Activated CD8-positive, alpha-beta memory T cell treated with anti-CD3 and anti-CD28 coated beads, Interleukin-2, amount 50 U/mL, for 24 hours (primary cell): ENCODE measurements at regions not wholly inside any gene's neighbourhood (a gene's known extent, or its start where the extent isn't known, plus 50 kb on each side); places are given as distances from the start of the nearest gene placed in this dataset.

Experiments used
- DNase-seq: peaks from one replicate; pipeline ENCODE4 v3.0.0-alpha.2; 2020; ENCODE audit errors: extremely low read depth

GRCh38 chr14:38848243-38848935, 254.6 kb downstream of the SEC23A start:
- no peak for DNase-seq

GRCh38 chr14:38847161-38847560, 255.9 kb downstream of the SEC23A start:
- DNase-seq: no peak

GRCh38 chr14:38839694-38840365, 263.2 kb downstream of the SEC23A start:
- no peak for DNase-seq

- DNase-seq: no peak
Measured at GRCh38 chr14:38838979-38839323, 264.1 kb downstream of the SEC23A start.

GRCh38 chr14:38838049-38838978, 264.7 kb downstream of the SEC23A start:
- DNase-seq: no peak

- no peak for DNase-seq
Measured at GRCh38 chr14:38837343-38838048, 265.5 kb downstream of the SEC23A start.

GRCh38 chr14:38836539-38836938, 266.5 kb downstream of the SEC23A start:
- DNase-seq: no peak

GRCh38 chr14:38835874-38836273, 267.2 kb downstream of the SEC23A start:
- no peak for DNase-seq

- no peak for DNase-seq
Measured at GRCh38 chr14:38828183-38828827, 274.7 kb downstream of the SEC23A start.

GRCh38 chr14:38824706-38825105, 278.3 kb downstream of the SEC23A start:
- no peak for DNase-seq

- DNase-seq: no peak
Measured at GRCh38 chr14:38818555-38818954, 284.5 kb downstream of the SEC23A start.

GRCh38 chr14:38808734-38809455, 294.1 kb downstream of the SEC23A start:
- DNase-seq: no peak

- no peak for DNase-seq
Measured at GRCh38 chr14:38799671-38800070, 303.4 kb downstream of the SEC23A start.

- no peak for DNase-seq
Measured at GRCh38 chr14:38794677-38795076, 308.4 kb downstream of the SEC23A start.

- no peak for DNase-seq
Measured at GRCh38 chr14:38791862-38792261, 311.2 kb downstream of the SEC23A start.

- no peak for DNase-seq
Measured at GRCh38 chr14:38790916-38791315, 312.1 kb downstream of the SEC23A start.

- DNase-seq: no peak
Measured at GRCh38 chr14:38789805-38790204, 313.2 kb downstream of the SEC23A start.

- no peak for DNase-seq
Measured at GRCh38 chr14:38788060-38788459, 315.0 kb downstream of the SEC23A start.

GRCh38 chr14:38786921-38787320, 316.1 kb downstream of the SEC23A start:
- DNase-seq: no peak

GRCh38 chr14:38777401-38777800, 325.6 kb downstream of the SEC23A start:
- DNase-seq: no peak

- no peak for DNase-seq
Measured at GRCh38 chr14:38775986-38776385, 327.0 kb downstream of the SEC23A start.
